Fibroblast of skin of left quadriceps (primary cell): ENCODE measurements at regions not wholly inside any gene's neighbourhood (a gene's known extent, or its start where the extent isn't known, plus 50 kb on each side); places are given as distances from the start of the nearest gene placed in this dataset.

Experiments used
- DNase-seq, 2 experiments: peaks; one replicate each; pipeline ENCODE4 v3.0.0-alpha.2; 2013; ENCODE audit warnings: low read depth in 2 of 2

DNA sequence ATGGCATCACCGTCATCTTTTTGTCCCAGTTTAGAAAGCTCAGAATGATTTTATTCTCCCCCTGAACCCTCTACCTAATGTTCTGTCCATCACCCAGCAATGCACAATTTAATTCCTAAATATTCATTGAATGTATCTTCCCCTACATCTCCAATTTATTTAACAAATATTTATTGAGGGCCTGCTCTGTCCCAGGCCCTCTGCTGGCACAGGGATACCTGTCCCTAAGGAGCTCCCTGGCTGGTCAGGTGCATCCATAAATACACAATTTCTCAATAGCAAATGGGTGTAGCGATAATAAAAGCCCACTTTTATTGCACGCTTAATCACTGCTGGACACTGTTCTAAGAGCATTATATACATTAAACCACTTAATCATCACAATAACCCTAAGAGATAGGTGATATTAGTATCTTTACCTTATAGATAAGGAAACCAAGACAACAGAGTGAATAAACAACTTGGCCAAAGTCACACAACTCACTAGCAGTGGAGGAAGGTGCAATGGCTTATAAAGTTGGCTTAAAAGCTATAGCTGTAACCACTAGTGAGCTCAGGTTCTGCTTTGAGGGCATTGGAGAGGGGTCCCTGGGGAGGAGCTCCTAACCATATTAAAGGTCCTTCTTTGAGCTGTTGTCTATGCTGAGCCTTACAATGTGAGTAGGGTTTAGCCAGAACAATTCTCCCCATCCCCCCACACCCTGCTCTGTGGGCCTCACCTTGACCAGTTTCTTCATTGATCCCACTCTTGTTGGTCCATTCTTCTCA, 126.3 kb upstream of the JUN start:
- DNase-seq: no peak

- DNase-seq: no peak
These were observed 128.1 kb upstream of the JUN start for GRCh38 chr1:58911841-58912499.

DNA sequence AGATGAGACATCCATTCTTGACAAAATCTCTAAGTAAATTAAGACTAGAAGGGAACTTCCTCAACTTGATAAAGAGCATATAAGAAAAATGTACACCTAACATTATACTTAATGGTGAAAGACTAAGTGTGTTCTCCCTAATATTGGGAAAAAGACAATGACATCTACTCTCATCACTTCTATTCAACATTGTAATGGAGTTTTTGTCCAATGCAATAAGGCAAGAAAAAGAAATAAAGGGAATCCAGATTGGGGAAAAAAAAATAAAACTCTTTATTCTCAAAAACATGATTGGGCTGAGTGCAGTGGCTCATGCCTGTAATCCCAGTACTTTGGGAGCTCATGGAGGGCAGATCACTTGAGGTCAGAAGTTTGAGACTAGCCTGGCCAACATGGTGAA, 131.1 kb upstream of the JUN start:
- no peak for DNase-seq

GRCh38 chr1:58917436-58917835, 133.6 kb upstream of the JUN start:
- no peak for DNase-seq

DNA sequence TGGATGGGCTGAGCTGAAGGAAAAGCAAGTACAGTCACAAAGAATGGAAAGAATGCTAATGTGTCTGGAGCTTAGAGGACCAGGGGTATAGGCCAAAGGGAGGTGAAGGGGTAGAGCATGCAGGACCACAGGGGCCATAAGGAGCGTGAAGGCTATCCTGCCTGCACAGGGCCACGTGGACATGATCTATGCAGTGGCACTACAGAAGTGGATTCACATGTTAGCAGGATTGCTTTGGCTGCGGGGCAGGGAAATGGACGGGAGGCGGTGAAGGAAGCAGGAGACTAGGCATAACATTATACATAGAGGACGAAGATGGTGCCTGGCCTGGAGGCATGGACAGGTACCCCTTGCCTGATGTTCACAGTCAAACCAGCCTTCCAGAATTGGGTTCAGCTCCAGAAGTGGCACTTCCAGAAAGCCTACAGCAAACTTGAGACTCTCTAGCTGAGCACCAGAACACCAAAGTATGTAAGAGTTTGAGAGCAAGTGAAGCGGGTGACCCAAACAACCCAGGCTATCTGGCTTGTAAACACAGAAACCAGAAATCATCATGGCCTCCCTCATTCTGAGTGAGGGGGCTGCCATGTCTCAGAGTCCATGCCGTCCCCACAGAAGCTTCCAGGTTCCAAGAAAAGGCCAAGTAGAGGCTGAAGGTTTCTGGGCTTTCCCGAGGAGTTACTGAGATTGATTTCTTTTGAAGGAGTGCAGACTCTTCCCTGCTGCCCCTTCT, 135.5 kb upstream of the JUN start:
- DNase-seq: no peak

DNA sequence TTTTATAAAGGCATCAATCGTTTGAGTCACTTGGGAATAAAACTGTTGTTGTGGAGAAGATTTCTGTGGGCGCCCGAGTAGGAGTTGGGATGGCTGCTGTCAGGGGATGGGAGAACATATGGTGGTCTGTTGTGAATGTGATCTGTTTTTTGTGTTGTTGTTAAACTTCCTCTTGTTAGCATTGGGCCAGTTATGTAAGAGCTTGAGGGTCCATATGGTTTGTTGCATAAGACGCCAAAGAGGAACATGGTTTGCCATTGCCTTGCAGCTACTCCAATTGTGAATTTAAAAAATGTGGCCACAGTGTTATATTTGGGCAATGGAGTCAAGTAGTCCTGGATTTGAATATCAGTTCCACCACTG, 136.1 kb upstream of the JUN start:
- DNase-seq: no peak

DNA sequence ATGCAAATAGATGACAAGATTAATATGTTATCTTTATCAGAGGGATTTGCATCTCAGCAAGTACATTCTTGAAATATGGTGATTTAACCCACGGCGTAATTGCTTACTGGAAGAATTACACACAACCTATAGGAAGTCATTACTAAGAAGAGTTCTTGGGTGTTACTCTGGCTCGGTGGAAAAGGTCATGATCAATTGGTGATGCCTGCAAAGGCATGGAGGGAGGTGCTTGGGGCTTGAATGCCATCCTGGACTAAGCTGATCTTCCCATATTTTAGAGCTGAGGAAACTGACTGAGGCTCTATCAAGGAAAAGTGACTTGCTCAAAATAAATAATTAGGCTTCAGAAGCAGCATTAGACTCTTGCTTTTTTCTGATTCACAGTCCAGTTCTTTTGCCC, 137.5 kb upstream of the JUN start:
- no peak for DNase-seq

- DNase-seq: no peak
These were observed 137.9 kb upstream of the JUN start for GRCh38 chr1:58921751-58922150.

DNA sequence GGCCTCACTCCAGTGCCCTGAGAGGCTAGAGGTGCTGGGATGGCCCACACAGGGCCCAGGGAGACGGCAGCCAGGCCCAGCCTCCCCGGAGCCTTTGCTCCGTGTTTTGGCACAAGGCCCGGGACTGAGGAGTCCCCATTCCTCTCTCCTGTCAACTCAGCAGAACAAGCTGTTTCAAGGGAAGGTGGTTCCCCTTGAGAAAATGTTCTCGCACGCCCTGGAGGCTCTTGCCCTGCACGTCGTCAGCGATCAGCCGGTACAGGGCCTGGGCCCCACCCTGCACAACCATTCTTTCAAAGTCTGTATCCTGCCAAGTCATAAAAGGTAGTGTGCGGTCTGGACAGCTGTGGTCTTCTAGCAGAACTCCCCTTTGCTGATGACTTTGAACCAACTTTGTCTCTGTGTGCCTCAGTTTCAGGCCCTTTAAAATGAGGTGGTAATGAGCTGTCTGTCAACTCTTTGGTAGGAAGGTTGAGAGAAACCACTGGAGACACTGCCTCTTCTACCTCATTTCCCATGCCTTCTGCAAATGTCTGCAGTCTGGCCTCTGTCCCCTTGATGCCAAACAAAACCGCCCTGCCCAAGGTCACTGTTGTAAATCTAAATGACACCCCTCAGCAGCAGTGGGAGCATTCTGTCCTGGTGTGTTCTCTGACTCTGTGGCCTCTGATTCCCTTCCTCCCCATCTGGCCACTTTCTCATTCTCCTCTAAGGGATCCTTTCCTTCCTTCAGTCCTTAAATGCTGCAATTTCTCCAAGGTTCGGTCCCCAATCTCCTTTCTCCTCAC, 138.6 kb upstream of the JUN start:
- DNase-seq: no peak

DNA sequence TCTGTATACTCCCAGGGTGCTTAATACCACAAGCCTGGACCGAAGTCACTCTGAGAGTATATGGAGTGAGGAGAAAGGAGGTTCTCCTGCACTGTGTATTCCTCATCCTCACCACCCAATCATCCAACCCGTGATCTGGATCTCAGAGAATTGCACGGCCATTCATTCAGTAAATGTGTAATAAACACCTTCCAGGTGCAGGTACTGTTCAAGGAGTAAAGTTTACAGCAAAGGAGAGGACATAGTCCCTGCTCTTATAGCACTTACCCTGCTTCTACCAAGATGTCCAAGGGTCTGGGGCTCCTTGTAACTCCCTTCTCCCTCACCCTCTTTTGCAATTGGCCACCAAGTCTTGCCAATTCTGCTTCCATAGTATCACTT, 139.2 kb upstream of the JUN start:
- no peak for DNase-seq

DNA sequence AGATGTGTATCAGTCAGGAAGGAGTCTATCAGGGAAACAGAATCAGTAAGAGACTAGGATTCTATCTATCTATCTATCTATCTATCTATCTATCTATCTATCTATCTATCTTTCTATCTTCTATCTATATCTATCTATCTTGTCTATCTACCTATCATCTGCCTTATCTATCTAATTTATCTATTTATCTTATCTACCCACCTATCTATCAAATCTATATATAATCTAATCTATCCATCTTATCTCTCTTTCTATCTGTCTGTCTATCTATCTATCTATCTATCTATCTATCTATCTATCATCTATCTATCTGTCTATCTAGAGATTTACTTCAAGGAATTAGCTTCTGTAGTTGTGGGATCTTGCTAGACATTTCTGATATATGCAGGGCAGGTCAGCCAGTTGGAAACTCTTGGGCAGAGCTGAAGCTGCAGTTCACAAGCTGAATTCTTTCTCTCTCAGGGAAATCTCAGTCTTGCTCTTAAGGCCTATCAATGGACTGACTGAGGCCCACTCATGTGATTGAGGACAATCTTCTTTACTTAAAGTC, 140.2 kb upstream of the JUN start:
- no peak for DNase-seq

DNA sequence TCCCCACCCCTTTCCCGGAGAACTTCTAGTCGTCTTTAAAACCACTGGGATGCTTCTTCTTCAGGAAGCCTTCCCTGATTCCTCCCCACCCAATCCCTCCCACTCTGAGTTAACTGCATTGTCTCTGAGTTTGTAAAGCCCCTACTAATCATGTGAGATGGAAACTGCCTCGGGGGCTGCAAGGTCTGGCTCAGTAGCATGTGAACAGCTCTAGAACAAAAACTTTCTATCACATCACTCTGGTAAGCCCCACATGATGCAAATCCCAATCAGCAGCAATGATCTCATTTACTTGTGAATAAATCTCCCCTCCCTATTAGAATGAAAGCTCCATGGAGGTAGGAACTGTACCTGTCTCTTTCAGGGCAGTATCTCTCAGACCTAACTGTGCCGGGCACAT, 141.0 kb upstream of the JUN start:
- DNase-seq: no peak

- no peak for DNase-seq
These were observed 141.4 kb upstream of the JUN start for GRCh38 chr1:58925247-58925646.

DNA sequence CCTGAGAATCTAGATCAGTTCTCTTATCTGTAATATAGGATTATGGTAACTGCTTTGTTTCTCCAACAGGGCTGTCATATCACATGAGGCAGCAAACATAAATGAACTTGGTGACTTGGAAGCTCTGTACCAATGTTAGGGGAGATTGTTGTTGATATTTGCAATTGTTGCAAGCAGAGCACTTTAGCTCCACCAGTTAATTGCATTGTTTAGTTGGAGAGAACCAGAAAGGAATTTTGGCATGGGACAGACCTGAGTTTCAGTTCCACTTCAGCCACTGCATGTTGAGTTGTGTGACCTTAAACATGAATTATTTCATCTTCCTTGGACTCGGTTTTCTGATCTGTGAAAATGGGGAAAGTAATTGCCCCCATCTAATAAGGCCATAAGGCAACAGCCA, 142.3 kb upstream of the JUN start:
- DNase-seq: no peak

- DNase-seq: no peak
These were observed 143.3 kb upstream of the JUN start for GRCh38 chr1:58927041-58927721.

- no peak for DNase-seq
These were observed 143.9 kb upstream of the JUN start for GRCh38 chr1:58927722-58928085.

GRCh38 chr1:58928514-58928913, 144.7 kb upstream of the JUN start:
- no peak for DNase-seq

GRCh38 chr1:58929671-58930325, 146.0 kb upstream of the JUN start:
- DNase-seq: no peak

- DNase-seq: no peak
These were observed 147.2 kb upstream of the JUN start for GRCh38 chr1:58931024-58931423.

- DNase-seq: no peak
These were observed 147.9 kb upstream of the JUN start for GRCh38 chr1:58931756-58932155.
